ENCODE measurements at regions not wholly inside any gene's neighbourhood (a gene's known extent, or its start where the extent isn't known, plus 50 kb on each side); places are given as distances from the start of the nearest gene placed in this dataset.

GRCh38 chr4:79609817-79610216 is 201.8 kb upstream of the GK2 start:
- no peak overlapping the region for H3K27ac ChIP-seq (ENCODE audit: low read depth, low read length, poor library complexity, severe bottlenecking)
- H3K4me3 ChIP-seq (ENCODE audit: low read depth, low read length, poor library complexity, severe bottlenecking) = no peak overlapping the region
- H3K27me3 ChIP-seq (replicated peaks; ENCODE audit: insufficient read depth, low read depth, low read length, poor library complexity) = no peaks in the 10 kb centered on the region
- no peaks in the 10 kb centered on the region for H3K36me3 ChIP-seq (ENCODE audit: insufficient read depth, low read length, poor library complexity, severe bottlenecking)
- ChIA-PET POLR2A (ENCODE audit: low non-redundant PET) (no interaction called here), CTCF (no interaction called here)
- BruUV-seq (replicated peaks) = no TSS peak
- TF ChIP-seq EZH2 (IDR thresholded peaks at IDR 0.05; ENCODE audit: borderline replicate concordance, low read depth, low read length, poor library complexity, severe bottlenecking) (no peak), CTCF (conservative IDR thresholded peaks at IDR 0.05; ENCODE audit: low read depth, low read length) (no peak)
- no peak for DNase-seq (ENCODE audit: low spot score)
- no peaks in the 10 kb centered on the region for H3K9me3 ChIP-seq (ENCODE audit: low read depth, low read length, poor library complexity, severe bottlenecking)
- intact Hi-C loops (cut with micrococcal nuclease; ENCODE audit: unreplicated experiment) = no loop called here
- H3K4me1 ChIP-seq (ENCODE audit: insufficient read depth, low read length, poor library complexity, severe bottlenecking) = no peaks in the 10 kb centered on the region

- CTCF ChIA-PET = no interaction called here
These were observed 200.0 kb upstream of the GK2 start for GRCh38 chr4:79607979-79608378.

GRCh38 chr4:79604152-79604551 is 196.1 kb upstream of the GK2 start:
- TF ChIP-seq EZH2 (IDR thresholded peaks at IDR 0.05; ENCODE audit: borderline replicate concordance, low read depth, low read length, poor library complexity, severe bottlenecking) (no peak), CTCF (conservative IDR thresholded peaks at IDR 0.05; ENCODE audit: low read depth, low read length) (no peak)
- no peak for DNase-seq (ENCODE audit: low spot score)
- POLR2A ChIA-PET (ENCODE audit: low non-redundant PET) = no interaction called here
- Histone ChIP-seq H3K4me3 (ENCODE audit: low read depth, low read length, poor library complexity, severe bottlenecking) (no peak overlapping the region), H3K27ac (ENCODE audit: low read depth, low read length, poor library complexity, severe bottlenecking) (no peak overlapping the region), H3K27me3 (replicated peaks; ENCODE audit: insufficient read depth, low read depth, low read length, poor library complexity) (no peaks in the 10 kb centered on the region), H3K36me3 (ENCODE audit: insufficient read depth, low read length, poor library complexity, severe bottlenecking) (no peaks in the 10 kb centered on the region), H3K4me1 (ENCODE audit: insufficient read depth, low read length, poor library complexity, severe bottlenecking) (no peaks in the 10 kb centered on the region), H3K9me3 (ENCODE audit: low read depth, low read length, poor library complexity, severe bottlenecking) (no peaks in the 10 kb centered on the region)
- no TSS peak for BruUV-seq (replicated peaks)
- intact Hi-C loops (cut with micrococcal nuclease; ENCODE audit: unreplicated experiment) = no loop called here
- CTCF ChIA-PET = no interaction called here

More at GRCh38 chr4:79607979-79608378, 200.0 kb upstream of the GK2 start:
- no peaks in the 10 kb centered on the region for H3K9me3 ChIP-seq (ENCODE audit: low read depth, low read length, poor library complexity, severe bottlenecking)
- no peak for DNase-seq (ENCODE audit: low spot score)
- no peaks in the 10 kb centered on the region for H3K27me3 ChIP-seq (replicated peaks; ENCODE audit: insufficient read depth, low read depth, low read length, poor library complexity)
- no peaks in the 10 kb centered on the region for H3K4me1 ChIP-seq (ENCODE audit: insufficient read depth, low read length, poor library complexity, severe bottlenecking)
- no peaks in the 10 kb centered on the region for H3K36me3 ChIP-seq (ENCODE audit: insufficient read depth, low read length, poor library complexity, severe bottlenecking)
- H3K4me3 ChIP-seq (ENCODE audit: low read depth, low read length, poor library complexity, severe bottlenecking) = no peak overlapping the region
- no peak for TF ChIP-seq CTCF (conservative IDR thresholded peaks at IDR 0.05; ENCODE audit: low read depth, low read length)
- TF ChIP-seq EZH2 (IDR thresholded peaks at IDR 0.05; ENCODE audit: borderline replicate concordance, low read depth, low read length, poor library complexity, severe bottlenecking) = no peak
- no TSS peak for BruUV-seq (replicated peaks)
- POLR2A ChIA-PET (ENCODE audit: low non-redundant PET) = no interaction called here
- H3K27ac ChIP-seq (ENCODE audit: low read depth, low read length, poor library complexity, severe bottlenecking) = no peak overlapping the region
- intact Hi-C loops (cut with micrococcal nuclease; ENCODE audit: unreplicated experiment) = no loop called here

Data from A673 (cell line).